GM12878 (cell line): ENCODE measurements at regions not wholly inside any gene's neighbourhood (a gene's known extent, or its start where the extent isn't known, plus 50 kb on each side); places are given as distances from the start of the nearest gene placed in this dataset.

Source experiments
- ATAC-seq: fragments of 200-7000 bp; cut with Tn5 transposase; 3 replicates; pipeline ENCODE4 v1.9.1; 2020; ENCODE audit warnings: mild to moderate bottlenecking, moderate library complexity
- BruUV-seq: library from RNA; stranded (reverse); fragments of 400-500 nt; replicated peaks from 2 replicates; lab custom pipeline; 2021; lab: Mats Ljungman, UMichigan
- CTCF ChIA-PET: fragments of 300-600 bp; sonication (Branson Sonifier 250); formaldehyde crosslinking; extraction: SDS; loops from one replicate; lab custom pipeline; 2021; ENCODE audit warnings: inconsistent platforms; lab: Yijun Ruan, JAX
- POLR2A ChIA-PET: fragments of 350-600 bp; formaldehyde crosslinking; extraction: SDS; loops from one replicate; lab custom pipeline; 2021; ENCODE audit warnings: inconsistent platforms; lab: Charles Lee
- RAD21 ChIA-PET: fragments of 300-600 bp; sonication (Branson Sonifier 250); formaldehyde crosslinking; loops from one replicate; lab custom pipeline; 2023; ENCODE audit warnings: antibody characterized with exemption; ENCODE audit not compliant: unreplicated experiment; lab: Charles Lee
- SMC1A ChIA-PET: fragments of 300-600 bp; sonication (Branson Sonifier 250); formaldehyde crosslinking; loops from one replicate; lab custom pipeline; 2023; ENCODE audit not compliant: unreplicated experiment, uncharacterized antibody; lab: Charles Lee
- DNase-seq: peaks from one replicate; pipeline ENCODE4 v3.0.0-alpha.2; 2011; ENCODE audit warnings: low read depth, low spot score
- FAIRE-seq: peaks from 3 replicates; lab custom pipeline; 2011; peaks lifted over from hg19 to GRCh38; lab: Jason Lieb, UNC
- H2AFZ ChIP-seq: 2 replicates; pipeline ENCODE4 v1.6.0; 2011; ENCODE audit warnings: low read depth, low read length, control low read depth; ENCODE audit not compliant: control insufficient read depth
- H3K27ac ChIP-seq: 2 replicates; pipeline ENCODE4 v1.5.1; 2011; ENCODE audit warnings: control low read depth; ENCODE audit not compliant: control insufficient read depth, insufficient read depth
- H3K27me3 ChIP-seq, 2 experiments: replicated peaks in 1 of 2; 2 replicates each; pipeline versions ENCODE4 v1.6.0 to v1.6.1; 2011; ENCODE audit warnings: low read length in 1 of 2; ENCODE audit not compliant: control insufficient read depth in 2 of 2, insufficient read depth in 2 of 2
- H3K36me3 ChIP-seq, 2 experiments: 2 replicates each; pipeline ENCODE4 v1.5.1; 2011; ENCODE audit warnings: low read length in 1 of 2; ENCODE audit not compliant: control insufficient read depth in 2 of 2, insufficient read depth in 2 of 2
- H3K4me1 ChIP-seq: 2 replicates; pipeline ENCODE4 v1.6.1; 2011; ENCODE audit warnings: mild to moderate bottlenecking, low read length, moderate library complexity, mixed read lengths; ENCODE audit not compliant: control insufficient read depth, insufficient read depth
- H3K4me2 ChIP-seq: 2 replicates; pipeline ENCODE4 v1.6.0; 2011; ENCODE audit warnings: control low read depth; ENCODE audit not compliant: control insufficient read depth, insufficient read depth
- H3K4me3 ChIP-seq: fragments of 200-600 bp; sonication (generic); 2 replicates; pipeline ENCODE4 v1.5.1; 2016
- H3K79me2 ChIP-seq: 2 replicates; pipeline ENCODE4 v1.6.0; 2011; ENCODE audit warnings: low read length; ENCODE audit not compliant: control insufficient read depth, insufficient read depth
- H3K9ac ChIP-seq: 2 replicates; pipeline ENCODE4 v1.8.0; 2011; ENCODE audit warnings: low read length, control low read depth, mixed read lengths; ENCODE audit not compliant: control insufficient read depth, insufficient read depth
- H3K9me3 ChIP-seq: replicated peaks from 3 replicates; pipeline ENCODE4 v1.5.1; 2011; ENCODE audit warnings: mild to moderate bottlenecking, low read length; ENCODE audit not compliant: control insufficient read depth, insufficient read depth
- H4K20me1 ChIP-seq: 2 replicates; pipeline ENCODE4 v1.6.0; 2011; ENCODE audit not compliant: control insufficient read depth, insufficient read depth
- ASH2L ChIP-seq: fragments of 300-600, 200-600 bp; sonication (generic); IDR thresholded peaks from 2 replicates; pipeline ENCODE4 v1.6.1; 2017; ENCODE audit warnings: low read depth, mild to moderate bottlenecking, borderline replicate concordance
- ATF3 ChIP-seq: IDR thresholded peaks from 2 replicates; pipeline ENCODE4 v1.6.1; 2011; ENCODE audit warnings: low read depth, mild to moderate bottlenecking, low read length, moderate library complexity, borderline replicate concordance; ENCODE audit errors: extremely low read depth
- CBFB ChIP-seq: IDR thresholded peaks from 2 replicates; pipeline ENCODE4 v1.6.1; 2016; ENCODE audit warnings: antibody characterized with exemption, low read depth
- CBX5 ChIP-seq: sonication (generic); IDR thresholded peaks from 2 replicates; pipeline ENCODE4 v1.6.1; 2016; ENCODE audit warnings: low read depth, moderate library complexity, mild to moderate bottlenecking, inconsistent platforms
- CHD4 ChIP-seq: fragments of 200-600 bp; sonication (generic); IDR thresholded peaks from 2 replicates; pipeline ENCODE4 v1.6.1; 2016; ENCODE audit warnings: mild to moderate bottlenecking
- DPF2 ChIP-seq: fragments of 450-650 bp; IDR thresholded peaks from 2 replicates; pipeline ENCODE4 v1.6.1; 2017; ENCODE audit warnings: mild to moderate bottlenecking
- E2F4 ChIP-seq: IDR thresholded peaks from 2 replicates; pipeline ENCODE4 v1.6.1; 2012; ENCODE audit warnings: low read depth, low read length, improper control_type of control experiment
- JUND ChIP-seq: IDR thresholded peaks from 2 replicates; pipeline ENCODE4 v1.6.1; 2012; ENCODE audit warnings: low read depth, mild to moderate bottlenecking, low read length, improper control_type of control experiment, moderate library complexity
- MTA3 ChIP-seq: IDR thresholded peaks from 2 replicates; pipeline ENCODE4 v1.6.1; 2012; ENCODE audit warnings: low read length, inconsistent platforms, borderline replicate concordance
- NFIC ChIP-seq: IDR thresholded peaks from 2 replicates; pipeline ENCODE4 v1.6.1; 2012; ENCODE audit warnings: low read depth, mild to moderate bottlenecking, inconsistent platforms, low read length, moderate library complexity
- NR2C1 ChIP-seq: fragments of 450-650 bp; IDR thresholded peaks from 2 replicates; pipeline ENCODE4 v1.6.1; 2017; ENCODE audit warnings: antibody characterized with exemption, mild to moderate bottlenecking, moderate library complexity
- NR2F1 ChIP-seq: fragments of 450-650 bp; conservative IDR thresholded peaks from 2 replicates; pipeline ENCODE4 v1.6.1; 2017; ENCODE audit warnings: mild to moderate bottlenecking
- PML ChIP-seq: IDR thresholded peaks from 2 replicates; pipeline ENCODE4 v1.6.1; 2012; ENCODE audit warnings: low read length, inconsistent platforms
- RELA ChIP-seq: fragments of 450-650 bp; IDR thresholded peaks from 2 replicates; pipeline ENCODE4 v1.8.0; 2014; ENCODE audit warnings: borderline replicate concordance; ENCODE audit not compliant: partially characterized antibody
- REST ChIP-seq: IDR thresholded peaks from 2 replicates; pipeline ENCODE4 v1.6.1; 2012; ENCODE audit warnings: mild to moderate bottlenecking, low read depth, low read length
- RFX5 ChIP-seq: IDR thresholded peaks from 2 replicates; pipeline ENCODE4 v1.6.1; 2011; ENCODE audit warnings: low read depth, low read length, improper control_type of control experiment
- SUPT20H ChIP-seq: IDR thresholded peaks from 2 replicates; pipeline ENCODE4 v1.6.1; 2011; ENCODE audit warnings: low read depth, mild to moderate bottlenecking, low read length, moderate library complexity, borderline replicate concordance; ENCODE audit not compliant: control insufficient read depth
- ZNF207 ChIP-seq: fragments of 450-650 bp; IDR thresholded peaks from 2 replicates; pipeline ENCODE4 v1.6.1; 2014; ENCODE audit warnings: antibody characterized with exemption, mild to moderate bottlenecking, borderline replicate concordance
- WGBS: methylation state at CpG from one replicate; pipeline ENCODE4 v1.1.6; 2016; ENCODE audit warnings: low lambda C conversion rate; ENCODE audit not compliant: insufficient replicate concordance, insufficient coverage; ENCODE audit errors: missing lambda C conversion rate; 5-methylcytosine and 5-hydroxymethylcytosine counted together
- in situ Hi-C: fragments of 300-500 bp; cut with MboI; formaldehyde crosslinking; loops from 9 replicates; pipeline ENCODE4 v1.14.3; 2018; ENCODE audit warnings: mixed read lengths
- intact Hi-C: fragments of 100-400 bp; cut with micrococcal nuclease; formaldehyde crosslinking; loops from one replicate; pipeline ENCODE4 v1.14.2; 2022; ENCODE audit not compliant: unreplicated experiment

GRCh38 chr1:200336101-200336845, 73.6 kb downstream of the ZNF281 start:
- Histone ChIP-seq H3K4me1 (peaks cover 3% of the 10 kb centered on the region; the same call in 1 of the 2 replicates), H3K27me3 (no peaks in the 10 kb centered on the region; a peak in 1 of 4 replicates), H3K36me3 (no peaks in the 10 kb centered on the region), H3K27ac (no peak overlapping the region), H4K20me1 (no peaks in the 10 kb centered on the region), H3K9ac (no peak overlapping the region), H3K4me3 (no peak overlapping the region), H3K4me2 (no peak overlapping the region), H2AFZ (no peak overlapping the region), H3K9me3 (no peaks in the 10 kb centered on the region), H3K79me2 (no peaks in the 10 kb centered on the region)
- intact Hi-C loops = no loop called here
- ATAC-seq (no peak), DNase-seq (no peak), FAIRE-seq (no peak)
- ChIA-PET CTCF (no interaction called here), RAD21 (no interaction called here), SMC1A (interaction anchor here (1.0 to 1.3 kb wide), 2 partner anchors 22 to 152 kb away, joined by 3 read pairs; no protein-coding TSS in a partner anchor), POLR2A (no interaction called here)
- in situ Hi-C loops = no loop called here
- BruUV-seq = no TSS peak
- TF ChIP-seq E2F4 = no peak
- no peak for TF ChIP-seq NR2F1
- no peak for TF ChIP-seq SUPT20H
- TF ChIP-seq REST = no peak
- TF ChIP-seq PML = no peak
- no peak for TF ChIP-seq ZNF207
- no peak for TF ChIP-seq DPF2
- no peak for TF ChIP-seq RFX5
- TF ChIP-seq CBX5 = no peak
- no peak for TF ChIP-seq NFIC
- no peak for TF ChIP-seq NR2C1
- no peak for TF ChIP-seq RELA
- TF ChIP-seq CHD4 = no peak
- TF ChIP-seq JUND = no peak
- no peak for TF ChIP-seq MTA3
- TF ChIP-seq CBFB = no peak
- TF ChIP-seq ATF3 = no peak
- no peak for TF ChIP-seq ASH2L
- WGBS = 74% methylated on average over 4 of the region's 4 CpGs
